Neural cell (in vitro differentiated cells): ENCODE measurements at regions not wholly inside any gene's neighbourhood (a gene's known extent, or its start where the extent isn't known, plus 50 kb on each side); places are given as distances from the start of the nearest gene placed in this dataset.

Source experiments
- EP300 ChIP-seq: fragments of 450-650 bp; conservative IDR thresholded peaks from 2 replicates; pipeline ENCODE4 v1.6.1; 2014; ENCODE audit warnings: antibody characterized with exemption, mild to moderate bottlenecking, moderate library complexity; ENCODE audit not compliant: poor library complexity, severe bottlenecking
- EZH2 ChIP-seq: fragments of 200-600, 300-800 bp; shearing (Covaris generic), sonication (generic); IDR thresholded peaks from 2 replicates; pipeline ENCODE4 v1.6.1; 2014; ENCODE audit warnings: antibody characterized with exemption, low read length, borderline replicate concordance, mild to moderate bottlenecking; ENCODE audit not compliant: insufficient read depth, poor library complexity, severe bottlenecking
- MXI1 ChIP-seq: fragments of 450-650 bp; conservative IDR thresholded peaks from 2 replicates; pipeline ENCODE4 v1.6.1; 2014; ENCODE audit warnings: antibody characterized with exemption, mild to moderate bottlenecking; ENCODE audit not compliant: poor library complexity, severe bottlenecking
- RAD21 ChIP-seq: fragments of 450-650 bp; conservative IDR thresholded peaks from 2 replicates; pipeline ENCODE4 v1.6.1; 2014; ENCODE audit warnings: antibody characterized with exemption, mild to moderate bottlenecking, moderate library complexity
- TAF1 ChIP-seq: IDR thresholded peaks from 2 replicates; pipeline ENCODE4 v1.6.1; 2012; ENCODE audit warnings: low read depth
- TF ChIP-seq, protein P1 (sequence below): fragments of 450-650 bp; IDR thresholded peaks from 2 replicates; pipeline ENCODE4 v1.5.1; 2014; ENCODE audit warnings: antibody characterized with exemption, mild to moderate bottlenecking, moderate library complexity; ENCODE audit not compliant: poor library complexity, severe bottlenecking

DNA sequence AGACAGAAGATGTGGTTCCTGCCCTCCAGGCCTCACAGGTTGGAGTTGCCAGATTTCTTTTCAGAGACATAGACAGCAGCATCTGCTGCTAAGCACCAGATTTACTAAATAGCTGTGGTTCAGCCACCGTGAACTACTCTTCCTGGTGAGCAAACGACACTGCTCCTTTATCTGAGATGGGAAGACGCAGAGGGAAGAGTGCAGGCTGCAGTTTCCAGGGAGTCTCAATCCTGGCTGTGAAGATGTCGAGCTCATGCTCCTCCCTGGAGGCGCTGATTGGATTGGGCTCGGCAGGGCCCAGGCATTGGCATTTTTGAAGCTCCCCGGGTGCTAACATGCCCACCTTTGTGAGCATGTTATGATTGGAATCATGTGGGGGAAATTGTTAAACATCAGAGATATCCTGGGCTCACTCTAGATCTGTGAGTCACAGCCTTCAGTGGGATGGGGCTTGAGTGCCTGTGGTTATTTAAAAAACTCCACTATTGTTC is 314.8 kb downstream of the TSN start:
- TF ChIP-seq RAD21 (no peak), EZH2 (no peak), EP300 (no peak), MXI1 (no peak), TAF1 (no peak)
- TF ChIP-seq, protein P1, sequence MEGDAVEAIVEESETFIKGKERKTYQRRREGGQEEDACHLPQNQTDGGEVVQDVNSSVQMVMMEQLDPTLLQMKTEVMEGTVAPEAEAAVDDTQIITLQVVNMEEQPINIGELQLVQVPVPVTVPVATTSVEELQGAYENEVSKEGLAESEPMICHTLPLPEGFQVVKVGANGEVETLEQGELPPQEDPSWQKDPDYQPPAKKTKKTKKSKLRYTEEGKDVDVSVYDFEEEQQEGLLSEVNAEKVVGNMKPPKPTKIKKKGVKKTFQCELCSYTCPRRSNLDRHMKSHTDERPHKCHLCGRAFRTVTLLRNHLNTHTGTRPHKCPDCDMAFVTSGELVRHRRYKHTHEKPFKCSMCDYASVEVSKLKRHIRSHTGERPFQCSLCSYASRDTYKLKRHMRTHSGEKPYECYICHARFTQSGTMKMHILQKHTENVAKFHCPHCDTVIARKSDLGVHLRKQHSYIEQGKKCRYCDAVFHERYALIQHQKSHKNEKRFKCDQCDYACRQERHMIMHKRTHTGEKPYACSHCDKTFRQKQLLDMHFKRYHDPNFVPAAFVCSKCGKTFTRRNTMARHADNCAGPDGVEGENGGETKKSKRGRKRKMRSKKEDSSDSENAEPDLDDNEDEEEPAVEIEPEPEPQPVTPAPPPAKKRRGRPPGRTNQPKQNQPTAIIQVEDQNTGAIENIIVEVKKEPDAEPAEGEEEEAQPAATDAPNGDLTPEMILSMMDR = no peak
